Kidney tubule cell (primary cell): ENCODE measurements at regions not wholly inside any gene's neighbourhood (a gene's known extent, or its start where the extent isn't known, plus 50 kb on each side); places are given as distances from the start of the nearest gene placed in this dataset.

ENCODE experiments used
- DNase-seq: peaks from one replicate; pipeline ENCODE4 v3.0.0-alpha.2; 2018; ENCODE audit warnings: low spot score

GRCh38 chr2:67625178-67625577 lies 228.0 kb downstream of the ETAA1 start:
- DNase-seq = no peak

- peak; percentile 42 for DNase-seq
Measured at GRCh38 chr2:67625690-67626475, 228.8 kb downstream of the ETAA1 start.

GRCh38 chr2:67626656-67627055 lies 229.5 kb downstream of the ETAA1 start:
- DNase-seq = peak; percentile 25

- no peak for DNase-seq
Measured at GRCh38 chr2:67627456-67628207, 230.5 kb downstream of the ETAA1 start.

GRCh38 chr2:67628892-67629291 lies 231.8 kb downstream of the ETAA1 start:
- no peak for DNase-seq

- no peak for DNase-seq
Measured at GRCh38 chr2:67631483-67631882, 234.3 kb downstream of the ETAA1 start.

GRCh38 chr2:67633212-67633856 lies 236.2 kb downstream of the ETAA1 start:
- DNase-seq = no peak

- DNase-seq = no peak
Measured at GRCh38 chr2:67638146-67638545, 241.0 kb downstream of the ETAA1 start.

- no peak for DNase-seq
Measured at GRCh38 chr2:67641312-67642045, 244.3 kb downstream of the ETAA1 start.

- peak; percentile 67 for DNase-seq
Measured at GRCh38 chr2:67642046-67642382, 244.9 kb downstream of the ETAA1 start.

GRCh38 chr2:67642961-67643360 lies 245.8 kb downstream of the ETAA1 start:
- no peak for DNase-seq

- DNase-seq = peak; percentile 64
Measured at GRCh38 chr2:67645280-67646138, 248.4 kb downstream of the ETAA1 start.

GRCh38 chr2:67646714-67647333 lies 249.7 kb downstream of the ETAA1 start:
- DNase-seq = no peak

GRCh38 chr2:67649331-67650261 lies 252.5 kb downstream of the ETAA1 start:
- DNase-seq = peak; percentile 33

GRCh38 chr2:67650291-67651133 lies 253.4 kb downstream of the ETAA1 start:
- peak; percentile 90 for DNase-seq

GRCh38 chr2:67651565-67651964 lies 254.4 kb downstream of the ETAA1 start:
- DNase-seq = no peak

GRCh38 chr2:67652679-67653078 lies 255.5 kb downstream of the ETAA1 start:
- no peak for DNase-seq

- peak; percentile 3 for DNase-seq
Measured at GRCh38 chr2:67656875-67657274, 259.7 kb downstream of the ETAA1 start.

GRCh38 chr2:67658820-67659219 lies 261.7 kb downstream of the ETAA1 start:
- DNase-seq = no peak
